Right atrium auricular region (tissue), 2 donors: ENCODE measurements at regions not wholly inside any gene's neighbourhood (a gene's known extent, or its start where the extent isn't known, plus 50 kb on each side); places are given as distances from the start of the nearest gene placed in this dataset.

Experiments
- DNase-seq: peaks from one replicate; pipeline ENCODE4 v3.0.0-alpha.2; 2019; ENCODE audit warnings: low spot score
- H3K27ac ChIP-seq, 2 donors: fragments of 200-600 bp; sonication (generic); 1 replicate in 1 of 2; 2 replicates in 1 of 2; pipeline ENCODE4 v1.5.1; 2016 to 2019
- H3K27me3 ChIP-seq, 2 donors: fragments of 200-600 bp; sonication (generic); one replicate each; pipeline versions ENCODE4 v1.5.1 to v1.6.0; 2017 to 2019
- H3K36me3 ChIP-seq: fragments of 200-600 bp; sonication (generic); one replicate; pipeline ENCODE4 v1.5.1; 2016
- H3K4me1 ChIP-seq, 2 donors: fragments of 200-600 bp; sonication (generic); one replicate each; pipeline versions ENCODE4 v1.5.1 to v1.6.0; 2017 to 2019
- H3K4me3 ChIP-seq, 2 donors: fragments of 200-600 bp; sonication (generic); 1 replicate in 1 of 2; 2 replicates in 1 of 2; pipeline ENCODE4 v1.5.1; 2017 to 2019; ENCODE audit warnings: mild to moderate bottlenecking in 1 of 2, moderate library complexity in 1 of 2
- H3K9me3 ChIP-seq, 2 donors: fragments of 200-600 bp; sonication (generic); one replicate each; pipeline ENCODE4 v1.5.1; 2019
- CTCF ChIP-seq, 2 donors: fragments of 200-600 bp; sonication (generic); IDR thresholded peaks; one replicate each; pipeline ENCODE4 v1.5.1; 2019; ENCODE audit warnings: antibody characterized with exemption in 2 of 2

GRCh38 chr1:38721816-38722215 is 137.8 kb downstream of the RRAGC start:
- H3K4me3 ChIP-seq = no peak overlapping the region
- no peak for DNase-seq
- H3K36me3 ChIP-seq = no peaks in the 10 kb centered on the region
- TF ChIP-seq CTCF (IDR thresholded peaks at IDR 0.05) = no peak
- no peaks in the 10 kb centered on the region for H3K27me3 ChIP-seq
- H3K4me1 ChIP-seq = no peaks in the 10 kb centered on the region
- H3K9me3 ChIP-seq = no peaks in the 10 kb centered on the region
- no peak overlapping the region for H3K27ac ChIP-seq

GRCh38 chr1:38719880-38720279 is 139.7 kb downstream of the RRAGC start:
- Histone ChIP-seq H3K36me3 (no peaks in the 10 kb centered on the region), H3K4me3 (no peak overlapping the region), H3K9me3 (no peaks in the 10 kb centered on the region), H3K4me1 (no peaks in the 10 kb centered on the region), H3K27me3 (no peaks in the 10 kb centered on the region), H3K27ac (no peak overlapping the region)
- no peak for DNase-seq
- no peak for TF ChIP-seq CTCF (IDR thresholded peaks at IDR 0.05)

GRCh38 chr1:38718031-38718430 is 141.5 kb downstream of the RRAGC start:
- no peak for DNase-seq
- Histone ChIP-seq H3K4me3 (no peak overlapping the region), H3K36me3 (no peaks in the 10 kb centered on the region), H3K4me1 (no peaks in the 10 kb centered on the region), H3K27me3 (no peaks in the 10 kb centered on the region), H3K27ac (no peak overlapping the region), H3K9me3 (no peaks in the 10 kb centered on the region)
- no peak for TF ChIP-seq CTCF (IDR thresholded peaks at IDR 0.05)

- Histone ChIP-seq H3K27ac (no peak overlapping the region), H3K36me3 (no peaks in the 10 kb centered on the region), H3K27me3 (no peaks in the 10 kb centered on the region), H3K4me1 (no peaks in the 10 kb centered on the region), H3K9me3 (peaks cover 0 to 4% of the 10 kb centered on the region in 2 donors), H3K4me3 (no peak overlapping the region)
- no peak for TF ChIP-seq CTCF (IDR thresholded peaks at IDR 0.05)
- DNase-seq = no peak
Observed at GRCh38 chr1:38716229-38716628, 143.3 kb downstream of the RRAGC start.

GRCh38 chr1:38715415-38715814 is 144.2 kb downstream of the RRAGC start:
- Histone ChIP-seq H3K4me1 (no peaks in the 10 kb centered on the region), H3K36me3 (no peaks in the 10 kb centered on the region), H3K27me3 (no peaks in the 10 kb centered on the region), H3K9me3 (peaks cover 0 to 4% of the 10 kb centered on the region in 2 donors), H3K27ac (no peak overlapping the region), H3K4me3 (no peak overlapping the region)
- DNase-seq = no peak
- TF ChIP-seq CTCF (IDR thresholded peaks at IDR 0.05) = no peak

- TF ChIP-seq CTCF (IDR thresholded peaks at IDR 0.05) = no peak
- DNase-seq = no peak
- Histone ChIP-seq H3K27me3 (no peaks in the 10 kb centered on the region), H3K4me1 (no peaks in the 10 kb centered on the region), H3K36me3 (no peaks in the 10 kb centered on the region), H3K9me3 (peaks cover 0 to 6% of the 10 kb centered on the region in 2 donors), H3K4me3 (no peak overlapping the region), H3K27ac (no peak overlapping the region)
Observed at GRCh38 chr1:38712046-38712445, 147.5 kb downstream of the RRAGC start.
